HG02970 (cell line): ENCODE measurements at regions not wholly inside any gene's neighbourhood (a gene's known extent, or its start where the extent isn't known, plus 50 kb on each side); places are given as distances from the start of the nearest gene placed in this dataset.

Experiments
- ATAC-seq: cut with Tn5 transposase; IDR thresholded peaks from one replicate; pipeline ENCODE4 v1.9.1; 2021; ENCODE audit warnings: mild to moderate bottlenecking, moderate library complexity, moderate number of reproducible peaks; ENCODE audit not compliant: unreplicated experiment, low FRiP score

DNA sequence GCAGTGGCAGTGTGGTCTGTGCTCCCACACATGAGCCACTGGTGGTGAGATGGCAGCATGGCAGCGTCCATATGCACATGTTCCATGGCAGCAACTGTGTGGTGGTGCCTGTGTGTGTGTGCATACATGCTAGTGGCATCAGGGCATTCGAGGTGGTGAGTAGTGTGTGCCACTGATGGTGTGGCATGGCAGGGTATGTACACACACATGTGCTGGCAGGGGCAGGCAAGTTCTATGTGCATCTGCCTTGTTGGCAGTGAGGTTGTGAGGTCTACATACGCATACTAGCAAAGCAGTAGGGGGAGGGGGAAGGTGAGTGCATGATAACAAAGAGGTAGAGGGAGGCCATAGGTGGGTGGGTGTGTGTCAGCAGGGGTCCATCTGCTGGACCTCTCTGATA, 378.7 kb downstream of the C3orf38 start:
- ATAC-seq: no peak

DNA sequence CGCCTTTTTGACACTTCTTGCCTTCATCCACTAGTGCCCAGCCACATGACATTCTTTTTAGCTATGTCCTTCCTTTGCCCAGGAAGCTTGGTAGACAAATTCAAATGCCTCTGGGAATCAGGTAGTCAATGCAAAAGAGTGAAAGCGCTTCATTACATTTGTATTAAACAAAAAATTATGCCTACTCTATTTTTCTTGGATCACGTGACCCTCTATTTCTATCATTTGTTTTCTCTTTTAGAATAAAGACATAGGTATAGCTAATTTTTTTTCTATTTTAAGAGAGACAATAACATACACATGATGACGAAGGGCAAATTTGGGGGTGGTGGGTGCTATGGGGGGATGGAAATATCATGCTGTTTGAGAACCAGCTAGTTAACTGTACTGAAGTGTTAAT, 384.8 kb downstream of the C3orf38 start:
- no peak for ATAC-seq

DNA sequence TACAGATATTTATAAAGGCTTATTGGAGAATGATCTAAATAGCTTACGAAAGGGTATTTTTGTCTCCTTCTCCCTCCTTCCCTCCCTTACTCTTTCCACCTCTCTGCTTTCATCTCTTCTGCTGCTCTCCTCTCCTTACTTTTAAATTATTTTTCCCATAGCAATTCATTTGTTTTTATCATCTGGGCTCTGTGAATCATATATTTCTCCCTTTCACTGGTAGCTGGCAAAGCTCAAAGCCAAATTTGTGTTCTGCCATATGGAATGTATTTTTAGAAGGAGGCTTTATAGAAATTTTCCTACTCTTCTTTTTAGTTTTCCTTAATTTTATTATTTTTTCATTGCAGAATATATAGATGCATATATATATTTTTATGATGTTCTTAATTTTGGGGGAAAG, 385.8 kb downstream of the C3orf38 start:
- ATAC-seq: no peak

DNA sequence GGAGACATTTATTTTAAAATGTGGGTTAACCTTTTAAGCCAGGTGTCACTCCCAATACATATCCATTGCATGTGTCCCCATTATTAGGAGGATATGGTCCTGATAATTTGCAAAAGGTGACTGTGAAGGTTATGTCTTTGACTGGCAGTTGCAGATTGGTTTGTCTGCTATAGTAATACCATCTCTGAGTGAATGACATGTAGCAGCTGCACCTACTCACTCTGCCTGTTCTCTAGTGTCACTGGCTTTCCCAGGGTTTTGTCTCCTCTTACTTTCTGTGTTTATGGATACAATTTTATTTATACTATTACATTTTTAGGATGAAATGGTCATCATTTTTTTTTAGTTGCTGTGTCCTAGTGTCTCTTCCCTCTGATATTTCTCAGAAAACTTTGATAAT, 393.2 kb downstream of the C3orf38 start:
- no peak for ATAC-seq

DNA sequence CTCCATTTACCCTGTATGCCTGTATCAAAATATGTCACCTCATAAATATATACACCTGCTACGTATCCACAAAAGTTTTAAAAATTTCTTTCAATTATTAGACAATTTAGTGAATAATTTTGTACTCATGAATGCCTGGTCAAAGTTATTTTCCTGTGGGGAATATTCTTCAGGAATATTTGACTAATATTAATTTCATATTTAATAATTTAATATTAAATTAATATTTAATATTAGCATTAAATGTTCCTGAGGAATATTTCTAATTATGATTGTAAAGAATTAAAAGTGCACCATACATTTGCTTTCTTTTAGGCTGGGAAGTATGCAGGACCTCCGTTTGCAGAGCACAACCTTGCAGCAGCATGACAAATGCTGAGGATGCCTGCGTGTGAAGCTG, 422.7 kb downstream of the C3orf38 start:
- ATAC-seq: no peak

DNA sequence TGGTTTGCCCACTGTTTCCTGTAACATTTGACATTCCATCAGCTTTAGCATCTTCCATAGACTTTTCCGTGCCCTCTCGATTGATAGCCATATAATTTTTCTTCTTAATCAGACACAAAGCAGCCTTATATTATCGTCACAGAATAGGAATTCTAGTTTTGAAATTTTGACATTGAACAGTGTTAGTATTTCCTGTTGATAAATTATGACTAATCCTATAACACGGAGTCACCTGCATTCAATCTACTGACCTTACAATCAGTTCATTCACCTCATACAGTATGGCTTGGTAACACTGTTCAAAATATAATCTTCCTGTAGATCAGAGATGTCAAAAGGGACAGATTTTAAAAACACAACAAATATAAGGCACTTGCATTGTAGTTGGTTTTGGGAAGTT, 423.7 kb downstream of the C3orf38 start:
- no peak for ATAC-seq

DNA sequence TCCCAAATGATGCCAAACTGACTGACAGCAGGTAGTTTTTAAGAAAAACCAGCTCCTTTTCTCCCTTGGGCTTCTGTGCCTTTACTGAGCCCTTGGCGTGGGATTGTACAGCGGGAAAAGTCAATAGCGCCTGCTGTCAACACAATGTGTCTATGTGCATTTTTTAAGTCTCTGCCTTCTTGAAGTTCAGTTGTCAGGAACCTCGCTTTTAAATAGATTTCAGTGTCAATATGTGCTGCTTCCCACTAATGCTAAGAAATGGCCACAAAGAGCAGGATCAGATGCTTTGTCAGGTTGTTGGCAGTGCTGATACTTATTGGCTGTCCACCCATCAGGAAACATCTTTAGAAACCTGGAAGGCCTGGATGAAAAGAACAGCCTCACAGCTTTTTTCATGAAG, 424.4 kb downstream of the C3orf38 start:
- ATAC-seq: no peak

DNA sequence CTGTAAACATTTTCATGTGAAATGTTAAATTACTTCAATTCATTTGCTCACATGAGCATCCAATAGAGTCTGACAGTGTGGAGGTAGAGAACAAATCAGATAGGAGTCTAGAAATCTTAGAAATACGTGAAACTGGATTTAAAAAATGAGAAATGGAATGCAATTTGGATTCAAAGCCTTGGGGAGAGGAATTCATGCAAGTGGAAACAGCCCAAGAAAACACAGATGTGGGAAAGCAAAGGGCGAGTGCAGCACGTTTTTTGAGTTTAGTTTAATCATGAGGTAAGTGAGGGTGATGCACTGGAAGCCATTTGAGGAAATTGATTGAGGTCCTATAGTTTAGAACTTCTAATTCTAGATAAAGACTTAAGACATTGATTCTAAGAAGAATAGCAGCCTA, 434.7 kb downstream of the C3orf38 start:
- no peak for ATAC-seq

DNA sequence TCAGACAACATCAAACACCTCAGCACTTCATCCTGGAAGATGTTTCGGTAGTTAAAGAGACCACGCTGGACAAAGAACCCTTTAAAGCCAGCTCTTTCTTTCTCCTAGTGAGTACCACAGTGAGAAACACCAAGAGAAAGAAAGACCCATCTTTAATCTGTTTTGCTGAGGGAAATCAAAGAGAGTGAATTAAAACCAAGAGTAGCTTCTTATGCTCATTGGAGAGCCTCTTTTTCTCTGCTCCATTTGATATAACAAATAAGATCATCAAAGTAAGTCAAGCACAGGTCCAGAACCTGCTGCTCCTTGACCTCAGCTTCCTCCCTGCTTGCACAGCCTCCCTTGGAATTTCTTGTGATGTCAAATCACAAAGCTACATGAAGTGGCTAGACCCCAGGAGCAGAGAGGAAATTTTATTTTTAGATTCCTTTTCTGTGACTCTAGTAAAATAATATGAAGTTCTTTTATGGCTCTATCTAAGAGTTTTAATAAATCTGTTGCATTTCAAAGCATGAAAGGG, 436.4 kb downstream of the C3orf38 start:
- ATAC-seq: no peak

DNA sequence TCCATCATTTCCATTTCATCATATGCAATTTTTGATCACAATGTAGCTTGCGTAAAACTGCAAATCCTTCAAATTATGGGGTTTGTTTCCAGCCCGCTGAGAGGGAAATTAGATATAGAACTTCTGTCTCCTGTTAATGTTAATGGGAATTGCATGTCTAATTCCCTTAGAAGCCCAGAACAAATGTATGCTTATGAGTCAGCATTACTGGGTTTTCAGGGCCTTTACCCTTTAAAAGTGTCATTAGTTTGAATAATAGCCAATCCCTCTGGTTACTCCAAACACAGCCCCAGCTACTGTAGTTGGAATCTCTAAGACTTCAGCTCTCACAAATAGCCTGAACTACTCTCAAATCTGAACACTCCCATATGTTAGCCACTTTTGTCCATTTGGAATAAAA, 439.4 kb downstream of the C3orf38 start:
- ATAC-seq: no peak

DNA sequence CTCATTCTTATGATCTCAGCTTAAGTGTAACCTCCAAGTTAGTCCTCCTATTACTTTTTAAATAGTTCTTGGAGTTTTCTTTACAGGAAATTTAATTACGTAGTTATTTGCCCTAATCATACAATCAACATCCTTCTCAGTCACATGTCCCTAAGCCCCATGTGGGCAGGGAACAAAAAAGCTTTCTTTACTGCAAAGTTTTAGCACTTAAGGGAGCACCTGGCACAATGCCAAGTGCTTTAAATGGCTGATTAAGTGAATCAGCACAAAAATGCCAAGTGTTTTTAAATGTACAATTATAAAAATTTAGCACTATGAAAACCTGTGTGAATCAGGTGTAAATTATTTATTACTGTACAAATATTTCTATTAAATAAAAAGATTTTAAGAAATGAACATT, 445.3 kb downstream of the C3orf38 start:
- no peak for ATAC-seq

DNA sequence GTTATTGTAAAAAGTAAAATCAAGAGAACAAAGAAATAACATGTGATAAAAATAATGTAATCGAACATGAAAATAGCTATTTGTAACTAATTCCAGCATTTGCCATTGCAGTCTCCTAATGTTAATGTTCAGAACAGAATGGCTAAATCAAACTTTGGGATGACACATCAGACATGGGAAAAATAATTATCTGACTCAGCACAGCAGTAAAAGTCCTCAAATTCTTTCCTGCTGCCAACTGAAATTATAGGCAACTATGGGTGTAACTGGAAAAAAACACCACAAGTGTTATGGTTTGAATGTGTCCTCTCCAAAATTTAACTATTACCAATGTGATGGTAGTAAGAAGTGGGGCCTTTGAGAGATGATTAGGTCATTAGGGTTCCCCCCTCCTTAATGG, 446.7 kb downstream of the C3orf38 start:
- ATAC-seq: no peak

DNA sequence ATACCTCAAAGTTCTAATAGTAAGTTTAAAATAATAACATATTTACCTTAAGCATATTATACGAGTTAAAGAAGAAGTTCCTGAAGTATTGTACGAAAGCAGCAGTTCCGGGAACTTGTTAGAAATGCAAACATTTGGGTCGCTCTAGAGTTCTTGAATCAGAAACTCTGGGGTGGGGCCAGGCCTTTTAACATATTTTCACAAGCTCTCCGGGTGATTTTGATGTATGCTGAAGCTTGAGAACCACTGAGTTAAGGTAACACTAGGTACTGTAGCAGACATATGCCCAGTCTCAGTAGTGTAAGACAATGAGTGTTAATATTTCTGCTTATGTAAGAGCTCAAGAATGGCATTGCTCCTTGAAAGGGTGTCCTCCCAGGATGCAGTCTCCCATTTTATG, 461.1 kb downstream of the C3orf38 start:
- no peak for ATAC-seq

DNA sequence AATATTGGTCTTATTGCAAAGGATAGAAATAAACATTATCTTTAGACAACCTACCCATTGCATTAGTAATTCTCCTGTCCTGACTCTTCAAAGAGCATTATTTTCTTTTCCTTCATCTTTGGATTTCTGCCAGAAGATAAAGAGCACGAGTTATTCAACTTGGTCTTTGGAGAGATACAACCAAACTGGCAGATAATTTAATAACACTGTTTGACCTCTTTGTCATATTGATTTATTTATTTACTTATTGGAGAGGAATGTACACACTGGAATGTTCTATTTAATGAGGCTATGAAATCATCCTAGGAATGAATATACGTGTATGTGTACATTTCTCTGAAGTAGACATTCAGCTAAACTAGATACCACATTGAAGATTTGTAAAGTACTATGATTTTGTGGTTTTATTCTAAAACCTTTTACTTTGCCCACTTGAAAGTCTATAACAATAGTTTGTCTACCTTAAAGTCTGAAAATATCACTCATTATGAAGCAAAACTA, 462.1 kb downstream of the C3orf38 start:
- no peak for ATAC-seq

DNA sequence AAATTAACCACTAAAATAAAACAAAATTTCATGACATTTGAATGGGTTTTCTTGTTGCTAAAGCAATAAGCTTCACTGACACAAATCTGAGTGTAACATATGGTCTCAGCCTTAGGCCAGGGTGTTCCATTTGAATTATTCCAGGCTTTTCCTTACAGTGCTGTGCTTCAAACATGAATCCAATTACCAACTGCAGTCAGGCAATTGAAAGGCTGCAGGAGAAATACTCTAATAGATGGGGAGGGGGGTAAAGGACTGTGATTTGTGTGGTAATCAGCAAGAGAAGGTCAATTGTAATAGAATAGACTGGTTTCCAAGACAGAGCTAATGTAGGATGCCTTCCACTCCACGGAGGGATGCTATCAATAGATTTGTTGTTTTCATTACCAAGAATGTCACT, 466.7 kb downstream of the C3orf38 start:
- no peak for ATAC-seq

DNA sequence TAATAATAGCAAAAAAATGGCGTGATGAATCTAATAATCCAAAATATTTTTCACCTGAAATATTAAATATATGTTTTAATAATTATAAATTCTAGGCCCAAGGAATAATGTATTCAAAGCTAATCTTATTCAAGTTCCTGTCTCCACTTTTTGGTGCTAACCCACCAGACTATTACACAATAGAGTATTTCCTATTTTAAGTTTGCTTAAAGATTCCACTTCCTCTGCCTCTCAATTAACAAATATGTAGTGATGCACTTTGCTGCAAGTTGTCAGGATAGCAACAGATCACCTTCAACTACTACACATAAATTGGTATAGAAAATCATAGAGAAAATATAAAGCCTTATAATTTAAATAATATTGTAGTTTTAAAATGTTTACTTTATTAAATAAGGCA, 467.5 kb downstream of the C3orf38 start:
- ATAC-seq: no peak

DNA sequence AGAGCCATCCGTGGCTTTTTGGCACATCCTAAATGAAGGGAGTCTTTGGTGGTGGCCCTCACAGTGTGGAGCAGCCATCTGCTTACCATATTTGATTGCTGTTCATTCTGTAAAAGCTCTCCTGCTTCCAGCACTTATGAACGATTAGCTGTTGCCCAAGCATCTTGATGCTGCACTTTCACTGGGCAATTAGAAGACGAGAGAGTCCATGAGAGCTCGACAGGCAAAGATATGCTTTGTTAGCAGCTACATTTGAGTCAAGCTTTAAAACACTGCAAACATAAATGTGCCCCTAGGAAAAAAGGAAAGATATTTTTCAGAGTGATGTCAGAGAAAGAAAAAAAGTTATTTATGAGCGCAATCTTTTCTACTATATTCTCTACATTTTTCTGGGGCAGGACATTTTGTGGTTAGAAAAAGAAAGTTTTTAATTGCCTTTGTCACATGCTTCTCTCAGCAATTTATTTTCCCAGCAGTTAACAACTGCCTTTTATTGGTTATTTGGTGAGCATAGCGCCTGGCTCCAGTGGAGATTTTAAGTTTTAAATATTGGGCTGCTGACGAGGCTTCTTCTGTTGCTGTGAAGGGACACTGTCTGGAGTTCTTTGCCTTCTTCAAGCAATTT, 468.4 kb downstream of the C3orf38 start:
- no peak for ATAC-seq

DNA sequence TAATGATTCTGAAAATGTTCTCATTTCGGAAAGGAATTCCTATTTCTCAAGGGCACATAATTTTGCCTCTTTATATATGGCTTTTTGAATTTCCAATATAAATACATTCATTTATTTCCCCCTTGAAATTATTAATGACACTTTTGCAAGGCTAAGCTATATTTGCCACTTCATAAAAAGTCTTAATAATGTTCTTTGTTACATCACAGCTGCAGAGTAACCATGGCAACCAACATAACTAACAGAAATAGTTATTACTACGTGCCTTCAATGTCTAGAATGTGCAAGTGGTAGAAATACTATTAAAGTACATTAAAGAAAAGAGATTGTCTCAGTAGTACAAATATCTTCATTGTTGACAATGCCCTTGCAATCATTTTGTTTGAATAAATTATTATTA, 471.8 kb downstream of the C3orf38 start:
- no peak for ATAC-seq

DNA sequence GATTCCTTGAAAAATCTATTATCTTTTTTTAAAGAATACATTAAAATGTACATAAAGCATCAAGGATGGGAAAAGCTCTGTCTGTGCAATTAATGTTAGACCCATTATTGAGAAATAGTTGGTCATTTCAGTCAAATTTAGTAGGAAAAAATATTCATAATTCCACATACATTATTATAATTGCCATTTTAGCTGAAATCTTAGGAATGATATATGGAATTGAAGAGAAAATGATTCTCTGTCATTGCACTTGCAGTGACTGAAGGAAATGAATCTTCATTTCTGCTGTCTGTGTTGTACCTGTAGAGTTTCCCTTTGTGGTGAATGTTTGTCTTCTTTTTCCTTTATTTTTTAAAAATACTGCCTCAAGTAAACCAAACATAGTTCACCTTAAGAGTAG, 473.9 kb downstream of the C3orf38 start:
- no peak for ATAC-seq

DNA sequence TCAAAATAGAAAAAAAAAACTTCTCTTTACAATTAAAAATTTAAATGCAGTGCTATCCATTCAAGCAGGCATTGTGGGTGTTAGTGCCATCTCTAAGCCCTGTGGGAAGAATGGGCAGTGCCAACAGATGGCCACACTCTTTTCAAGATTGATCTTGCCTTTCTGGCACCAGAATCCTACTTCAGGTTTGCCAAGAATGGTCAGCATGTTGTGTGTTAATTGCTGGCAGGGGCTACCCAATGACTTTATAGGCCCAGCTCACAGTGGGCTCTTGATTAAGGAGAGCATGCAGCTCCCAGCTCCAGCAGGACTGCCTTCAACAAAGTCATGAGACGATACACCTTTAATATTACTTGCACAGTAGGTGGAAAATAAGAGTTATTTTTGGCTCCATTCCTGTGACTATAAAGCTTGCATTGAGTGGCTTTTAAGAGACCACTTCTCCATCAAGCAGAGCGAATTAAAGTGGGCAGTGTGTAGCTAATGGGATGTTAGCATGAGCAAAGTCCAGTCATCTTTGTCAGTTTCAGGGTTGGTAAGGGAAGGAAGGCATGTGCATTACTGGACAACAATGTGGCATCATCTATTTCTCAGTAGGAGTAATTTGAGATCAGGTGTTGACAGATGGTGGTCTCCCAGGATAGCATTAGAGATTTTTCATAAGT, 476.8 kb downstream of the C3orf38 start:
- no peak for ATAC-seq

DNA sequence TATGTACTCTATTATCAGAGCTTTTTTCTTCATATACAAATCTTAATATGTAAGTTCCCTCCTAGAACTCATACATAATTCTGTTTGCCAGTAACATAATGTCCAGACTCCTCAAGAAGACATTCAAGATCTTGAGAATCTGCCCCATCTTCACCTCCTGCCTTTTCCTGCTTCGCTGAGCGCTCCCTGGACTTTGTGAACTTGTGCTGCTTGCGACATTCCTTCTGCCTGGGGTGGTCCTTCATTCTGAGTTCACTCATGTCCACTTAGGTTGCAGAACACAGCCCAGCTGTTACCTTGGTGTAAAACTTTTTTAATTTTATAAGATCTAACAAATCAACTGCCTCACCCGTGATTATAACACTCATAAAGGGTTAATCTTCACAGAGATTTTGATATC, 478.5 kb upstream of the EPHA3 start:
- ATAC-seq: no peak

DNA sequence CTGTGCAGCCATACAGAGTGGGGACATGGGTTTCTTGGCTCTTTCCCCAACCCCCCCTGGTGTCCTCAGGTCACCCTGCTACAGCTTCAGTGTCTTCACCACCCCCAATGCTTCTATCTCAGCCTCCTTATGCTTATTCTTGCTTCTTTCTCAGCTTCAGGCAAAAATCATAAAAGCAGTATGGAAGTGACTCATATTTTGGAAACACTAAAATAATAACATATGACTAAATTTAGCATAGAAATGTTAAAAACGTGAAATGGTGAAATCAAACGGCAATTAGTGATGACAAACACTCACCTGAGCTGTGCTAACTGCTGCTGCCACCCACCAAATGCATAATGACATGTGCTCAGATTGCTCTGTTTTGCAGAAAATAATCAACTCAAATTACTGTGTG, 475.2 kb upstream of the EPHA3 start:
- ATAC-seq: no peak
